22Rv1 (cell line): ENCODE measurements at regions not wholly inside any gene's neighbourhood (a gene's known extent, or its start where the extent isn't known, plus 50 kb on each side); places are given as distances from the start of the nearest gene placed in this dataset.

Experiments used
- ZFX ChIP-seq: fragments of 450-650 bp; IDR thresholded peaks from 2 replicates; pipeline ENCODE4 v1.6.1; 2017; ENCODE audit warnings: antibody characterized with exemption, borderline replicate concordance
- TF ChIP-seq, protein P1 (sequence below): fragments of 450-650 bp; IDR thresholded peaks from 2 replicates; pipeline ENCODE4 v1.5.1; 2017; ENCODE audit warnings: mild to moderate bottlenecking

DNA sequence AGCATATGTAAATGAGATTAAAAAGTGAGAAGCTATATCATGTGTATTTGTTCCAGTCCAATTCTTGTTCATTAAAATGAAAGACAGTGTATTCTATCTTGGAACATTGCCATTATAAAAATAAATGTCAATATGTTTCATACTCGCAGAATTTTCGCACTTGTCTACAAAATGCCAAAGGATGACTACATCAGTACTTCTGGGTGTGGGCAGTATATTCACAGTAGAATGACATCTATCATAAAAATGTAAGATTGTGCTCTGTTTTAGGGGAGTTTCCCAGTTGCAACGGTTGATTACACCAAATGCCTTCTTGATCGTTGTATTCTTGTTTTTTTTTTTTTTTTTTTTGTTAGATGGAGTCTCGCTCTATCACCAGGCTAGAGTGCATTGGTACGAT is 292.3 kb upstream of the E2F7 start:
- TF ChIP-seq, protein P1, sequence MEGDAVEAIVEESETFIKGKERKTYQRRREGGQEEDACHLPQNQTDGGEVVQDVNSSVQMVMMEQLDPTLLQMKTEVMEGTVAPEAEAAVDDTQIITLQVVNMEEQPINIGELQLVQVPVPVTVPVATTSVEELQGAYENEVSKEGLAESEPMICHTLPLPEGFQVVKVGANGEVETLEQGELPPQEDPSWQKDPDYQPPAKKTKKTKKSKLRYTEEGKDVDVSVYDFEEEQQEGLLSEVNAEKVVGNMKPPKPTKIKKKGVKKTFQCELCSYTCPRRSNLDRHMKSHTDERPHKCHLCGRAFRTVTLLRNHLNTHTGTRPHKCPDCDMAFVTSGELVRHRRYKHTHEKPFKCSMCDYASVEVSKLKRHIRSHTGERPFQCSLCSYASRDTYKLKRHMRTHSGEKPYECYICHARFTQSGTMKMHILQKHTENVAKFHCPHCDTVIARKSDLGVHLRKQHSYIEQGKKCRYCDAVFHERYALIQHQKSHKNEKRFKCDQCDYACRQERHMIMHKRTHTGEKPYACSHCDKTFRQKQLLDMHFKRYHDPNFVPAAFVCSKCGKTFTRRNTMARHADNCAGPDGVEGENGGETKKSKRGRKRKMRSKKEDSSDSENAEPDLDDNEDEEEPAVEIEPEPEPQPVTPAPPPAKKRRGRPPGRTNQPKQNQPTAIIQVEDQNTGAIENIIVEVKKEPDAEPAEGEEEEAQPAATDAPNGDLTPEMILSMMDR, result no peak
- no peak for TF ChIP-seq ZFX
